K562 (cell line): ENCODE measurements at regions not wholly inside any gene's neighbourhood (a gene's known extent, or its start where the extent isn't known, plus 50 kb on each side); places are given as distances from the start of the nearest gene placed in this dataset.

ENCODE experiments used
- ATAC-seq: fragments of 200-7000 bp; cut with Tn5 transposase; 3 replicates; pipeline ENCODE4 v1.9.1; 2020; ENCODE audit warnings: moderate library complexity
- BruUV-seq: library from RNA; stranded (reverse); fragments of 400-500 nt; replicated peaks from 2 replicates; lab custom pipeline; 2021; lab: Mats Ljungman, UMichigan
- CTCF ChIA-PET: fragments of 300-600 bp; formaldehyde crosslinking; extraction: SDS; loops from one replicate; lab custom pipeline; 2021; ENCODE audit warnings: low intra/inter-chr PET ratio; lab: Yijun Ruan, JAX
- POLR2A ChIA-PET: fragments of 300-600, 350-650 bp; sonication (Branson Sonifier 250); formaldehyde crosslinking; extraction: SDS; loops from one replicate; lab custom pipeline; 2021; ENCODE audit warnings: antibody characterized with exemption, inconsistent platforms; lab: Yijun Ruan, JAX
- DNase-seq, 4 experiments: peaks; one replicate each; pipeline versions ENCODE4 v3.0.0 to v3.0.0-alpha.2; 2011 to 2018; ENCODE audit warnings: low spot score in 3 of 4, mixed read lengths in 3 of 4; ENCODE audit errors: extremely low read depth in 1 of 4
- FAIRE-seq: peaks from 2 replicates; lab custom pipeline; 2011; peaks lifted over from hg19 to GRCh38; lab: Jason Lieb, UNC
- H2AFZ ChIP-seq: 2 replicates; pipeline ENCODE4 v1.6.0; 2011; ENCODE audit warnings: low read depth, low read length, control low read depth, inconsistent platforms
- H3K27ac ChIP-seq: fragments of 200-600 bp; 3 replicates; pipeline ENCODE4 v1.8.0; 2011; ENCODE audit warnings: low read depth, mild to moderate bottlenecking, control low read depth, inconsistent platforms, low read length, moderate library complexity, mixed read lengths; ENCODE audit errors: extremely low read depth
- H3K27me3 ChIP-seq, 2 experiments: fragments of 300-600 bp in 1 of 2; 2 replicates in 1 of 2; 3 replicates in 1 of 2; pipeline versions ENCODE4 v1.6.0 to v1.8.0; 2011; ENCODE audit warnings: inconsistent platforms in 2 of 2, low read length in 2 of 2, mild to moderate bottlenecking in 1 of 2, mixed read lengths in 1 of 2, moderate library complexity in 1 of 2; ENCODE audit not compliant: control insufficient read depth in 2 of 2, insufficient read depth in 2 of 2
- H3K36me3 ChIP-seq: fragments of 300-600 bp; 3 replicates; pipeline ENCODE4 v1.8.0; 2011; ENCODE audit warnings: mild to moderate bottlenecking, low read length, inconsistent platforms; ENCODE audit not compliant: control insufficient read depth, insufficient read depth
- H3K4me1 ChIP-seq, 2 experiments: fragments of 200-600 bp in 1 of 2; replicated peaks in 1 of 2; 2 replicates in 1 of 2; 3 replicates in 1 of 2; pipeline versions ENCODE4 v1.5.1 to v1.8.0; 2011; ENCODE audit warnings: inconsistent platforms in 2 of 2, low read length in 2 of 2, mild to moderate bottlenecking in 1 of 2, mixed read lengths in 1 of 2, moderate library complexity in 1 of 2; ENCODE audit not compliant: control insufficient read depth in 2 of 2, insufficient read depth in 2 of 2
- H3K4me2 ChIP-seq: 2 replicates; pipeline ENCODE4 v1.6.1; 2011; ENCODE audit warnings: low read length, control low read depth, inconsistent platforms, mixed read lengths; ENCODE audit not compliant: insufficient read depth
- H3K4me3 ChIP-seq: fragments of 200-600 bp; sonication (generic), shearing (Covaris generic); 2 replicates; pipeline ENCODE4 v1.5.1; 2016; ENCODE audit warnings: control low read depth, inconsistent platforms
- H3K79me2 ChIP-seq: fragments of 200-600 bp; 3 replicates; pipeline ENCODE4 v1.8.0; 2011; ENCODE audit warnings: low read length, inconsistent platforms; ENCODE audit not compliant: control insufficient read depth, insufficient read depth
- H3K9ac ChIP-seq, 2 experiments: 2 replicates each; pipeline versions ENCODE4 v1.6.0 to v1.6.1; 2011; ENCODE audit warnings: low read depth in 2 of 2, low read length in 2 of 2, control low read depth in 1 of 2, inconsistent platforms in 1 of 2, mild to moderate bottlenecking in 1 of 2, mixed read lengths in 1 of 2; ENCODE audit not compliant: insufficient read depth in 1 of 2
- H3K9me1 ChIP-seq: one replicate; pipeline ENCODE4 v1.6.0; 2011; ENCODE audit warnings: inconsistent platforms, mild to moderate bottlenecking, low read length, moderate library complexity; ENCODE audit not compliant: control insufficient read depth, insufficient read depth
- H3K9me3 ChIP-seq: replicated peaks from 2 replicates; pipeline ENCODE4 v1.5.1; 2011; ENCODE audit warnings: low read depth, low read length, inconsistent platforms; ENCODE audit not compliant: control insufficient read depth, insufficient read depth
- H4K20me1 ChIP-seq: replicated peaks from 2 replicates; pipeline ENCODE4 v1.6.1; 2011; ENCODE audit warnings: low read length, inconsistent platforms, mixed read lengths; ENCODE audit not compliant: control insufficient read depth, insufficient read depth
- CBX2 ChIP-seq: fragments of 200-600 bp; sonication (generic); IDR thresholded peaks from one replicate; pipeline ENCODE4 v1.6.1; 2012; ENCODE audit warnings: mild to moderate bottlenecking, low read length, inconsistent platforms; ENCODE audit not compliant: insufficient read depth, poor library complexity, severe bottlenecking
- DPF2 ChIP-seq: fragments of 450-650 bp; IDR thresholded peaks from 2 replicates; pipeline ENCODE4 v1.6.1; 2016
- FOXJ3 ChIP-seq: sonication (generic); formaldehyde crosslinking; IDR thresholded peaks from 2 replicates; pipeline ENCODE4 v1.4.0; 2020; ENCODE audit warnings: mild to moderate bottlenecking, missing genetic modification reagents
- GTF2A2 ChIP-seq: IDR thresholded peaks from 2 replicates; pipeline ENCODE4 v1.6.1; 2016; ENCODE audit warnings: mild to moderate bottlenecking, missing genetic modification characterization, missing compliant biosample characterization
- HNRNPLL ChIP-seq: fragments of 200-400 bp; formaldehyde crosslinking; IDR thresholded peaks from 2 replicates; pipeline ENCODE4 v1.6.1; 2017; ENCODE audit warnings: low read length, low read depth, mild to moderate bottlenecking; ENCODE audit not compliant: poor library complexity, severe bottlenecking
- ILF3 ChIP-seq: fragments of 450-650 bp; IDR thresholded peaks from 2 replicates; pipeline ENCODE4 v1.6.1; 2018; ENCODE audit warnings: antibody characterized with exemption, mild to moderate bottlenecking, moderate library complexity, borderline replicate concordance
- KDM5B ChIP-seq: fragments of 200-600 bp; sonication (generic); IDR thresholded peaks from 2 replicates; pipeline ENCODE4 v1.6.1; 2012; ENCODE audit warnings: low read depth, mild to moderate bottlenecking, moderate library complexity, low read length, control low read depth, inconsistent platforms; ENCODE audit not compliant: insufficient replicate concordance
- MED1 ChIP-seq: sonication (generic); formaldehyde crosslinking; IDR thresholded peaks from 2 replicates; pipeline ENCODE4 v1.8.1; 2023; ENCODE audit warnings: missing genetic modification reagents, borderline replicate concordance
- MNT ChIP-seq, 2 experiments: fragments of 450-650 bp; conservative IDR thresholded peaks; 2 replicates each; pipeline ENCODE4 v1.6.1; 2017; ENCODE audit warnings: mild to moderate bottlenecking in 2 of 2, moderate library complexity in 2 of 2
- NELFE ChIP-seq: IDR thresholded peaks from 2 replicates; pipeline ENCODE4 v1.6.1; 2011; ENCODE audit warnings: mild to moderate bottlenecking; ENCODE audit not compliant: insufficient read depth, insufficient read length
- SETDB1 ChIP-seq: IDR thresholded peaks from one replicate; pipeline ENCODE4 v1.6.1; 2012; ENCODE audit warnings: low read length, control low read depth, inconsistent platforms
- ZBTB7A ChIP-seq: IDR thresholded peaks from 2 replicates; pipeline ENCODE4 v1.6.1; 2011; ENCODE audit warnings: low read depth, mild to moderate bottlenecking, low read length, moderate library complexity, borderline replicate concordance; ENCODE audit not compliant: control insufficient read depth
- ZNF239 ChIP-seq: fragments of 250-450 bp; sonication (Bioruptor Pico); IDR thresholded peaks from 2 replicates; pipeline ENCODE4 v1.4.0; 2020; ENCODE audit warnings: mild to moderate bottlenecking
- ZNF253 ChIP-seq: fragments of 250-450 bp; sonication (Bioruptor Pico); conservative IDR thresholded peaks from 2 replicates; pipeline ENCODE4 v1.6.1; 2021; ENCODE audit warnings: mild to moderate bottlenecking
- WGBS: fragments of 100-300 bp; shearing (Covaris generic); methylation state at CpG from one replicate; pipeline ENCODE4 v1.1.6; 2016; ENCODE audit warnings: low coverage, mixed read lengths; ENCODE audit not compliant: insufficient coverage; ENCODE audit errors: missing lambda C conversion rate; 5-methylcytosine and 5-hydroxymethylcytosine counted together
- in situ Hi-C: fragments of 300-500 bp; cut with MboI; formaldehyde crosslinking; loops from 4 replicates; pipeline ENCODE4 v1.15.0; 2018; ENCODE audit warnings: inconsistent platforms, mixed read lengths
- intact Hi-C: fragments of 100-400 bp; cut with micrococcal nuclease; formaldehyde crosslinking; loops from 2 replicates; pipeline ENCODE4 v1.14.2; 2022

GRCh38 chr12:38160318-38161122, 156.1 kb upstream of the ALG10B start:
- peaks cover 0 to 33% of the 10 kb centered on the region in 2 experiments; a peak in 2 of 5 replicates for H3K4me1 ChIP-seq
- no peak overlapping the region for H2AFZ ChIP-seq
- ChIA-PET CTCF (no interaction called here), POLR2A (no interaction called here)
- H3K9me1 ChIP-seq: no peaks in the 10 kb centered on the region
- in situ Hi-C loops (no loop called here), intact Hi-C loops (no loop called here)
- H3K9ac ChIP-seq: no peak overlapping the region
- no TSS peak for BruUV-seq
- H3K9me3 ChIP-seq: no peaks in the 10 kb centered on the region
- FAIRE-seq: no peak
- WGBS: 4% methylated on average over 35 of the region's 41 CpGs
- H4K20me1 ChIP-seq: no peaks in the 10 kb centered on the region
- no peak overlapping the region for H3K4me3 ChIP-seq
- TF ChIP-seq FOXJ3 (CRISPR knock-in tag) (no peak), ZBTB7A (no peak), KDM5B (no peak), NELFE (no peak), CBX2 (no peak), DPF2 (no peak), MNT (conservative IDR thresholded peaks at IDR 0.05) (no peak), MED1 (CRISPR knock-in tag) (no peak), ILF3 (no peak), GTF2A2 (tag) (no peak), SETDB1 (no peak), ZNF253 (CRISPR knock-in tag) (no peak), HNRNPLL (no peak), ZNF239 (CRISPR knock-in tag) (no peak)
- no peak overlapping the region for H3K27ac ChIP-seq
- H3K36me3 ChIP-seq: no peaks in the 10 kb centered on the region
- H3K4me2 ChIP-seq: no peak overlapping the region
- no peaks in the 10 kb centered on the region for H3K79me2 ChIP-seq
- no peak; the same call in 2 of the 3 replicates for ATAC-seq
- H3K27me3 ChIP-seq: peaks cover 6 to 58% of the 10 kb centered on the region in 2 experiments; a peak in 3 of 5 replicates
- no peak for DNase-seq
